ENCODE measurements at regions not wholly inside any gene's neighbourhood (a gene's known extent, or its start where the extent isn't known, plus 50 kb on each side); places are given as distances from the start of the nearest gene placed in this dataset.

DNA sequence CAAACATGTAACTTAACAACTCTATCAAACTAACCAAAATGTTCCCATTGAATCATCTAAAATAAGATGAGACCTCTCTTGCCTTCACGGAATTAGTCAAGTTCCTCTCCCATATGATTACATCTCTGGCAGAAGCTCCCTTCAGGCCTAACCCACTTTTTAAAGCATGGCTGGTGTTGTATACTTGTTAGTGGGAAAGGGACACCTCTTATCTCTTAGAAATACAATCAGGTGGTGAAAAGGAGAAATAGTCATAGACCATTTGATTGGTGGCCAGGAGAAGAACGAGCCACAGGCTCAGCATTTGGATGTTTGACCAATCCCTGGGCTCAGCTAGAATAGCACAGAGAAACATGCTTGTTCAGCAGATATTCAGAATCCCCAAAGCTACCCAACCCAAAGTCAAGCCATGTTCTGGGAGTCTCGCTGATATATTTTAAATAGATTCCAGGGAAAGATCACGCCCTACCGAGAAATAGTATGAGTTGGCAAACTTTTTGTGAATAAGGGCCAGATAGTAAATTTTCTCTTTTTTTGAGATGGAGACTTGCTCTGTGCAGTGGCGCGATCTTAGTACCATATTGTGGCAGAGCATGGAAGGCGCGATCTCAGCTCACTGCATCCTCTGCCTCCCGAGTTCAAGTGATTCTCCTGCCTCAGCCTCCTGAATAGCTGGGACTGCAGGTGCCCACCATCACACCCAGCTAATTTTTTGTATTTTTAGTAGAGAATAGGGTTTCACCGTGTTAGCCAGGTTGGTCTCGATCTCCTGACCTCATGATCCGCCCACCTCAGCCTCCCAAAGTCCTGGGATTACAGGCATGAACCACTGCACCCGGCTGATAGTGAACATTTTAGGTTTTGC lies 126.3 kb upstream of the MYLIP start:
- POLR2A ChIA-PET: no interaction called here
- no peak overlapping the region for H3K4me3 Mint-ChIP-seq
- peaks cover 7 to 11% of the 10 kb centered on the region in 2 donors for H3K27me3 Mint-ChIP-seq
- Histone ChIP-seq H3K9me3 (no peaks in the 10 kb centered on the region), H3K27ac (ENCODE audit: low read length) (no peak overlapping the region), H3K4me1 (ENCODE audit: control insufficient read depth in 1 of 2, extremely low read depth in 1 of 2, insufficient read depth in 2 of 2, low read length in 2 of 2) (no peaks in the 10 kb centered on the region), H3K36me3 (ENCODE audit: control insufficient read depth in 2 of 2, extremely low read depth in 1 of 2, insufficient read depth in 1 of 2, low read length in 1 of 2) (no peaks in the 10 kb centered on the region), H3K27me3 (replicated peaks in 1 of 2; ENCODE audit: control insufficient read depth in 2 of 2, extremely low read depth in 1 of 2, insufficient read depth in 2 of 2, low read length in 1 of 2) (peaks cover 0 to 3% of the 10 kb centered on the region in 2 experiments), H3K4me3 (ENCODE audit: control insufficient read depth in 1 of 2, extremely low read depth in 1 of 2, low read length in 1 of 2) (no peak overlapping the region)
- H3K4me1 Mint-ChIP-seq: no peaks in the 10 kb centered on the region
- no peak for ATAC-seq (replicated peaks in 1 of 4)
- no peaks in the 10 kb centered on the region for H3K36me3 Mint-ChIP-seq
- no peak for DNase-seq
- CTCF ChIA-PET: no interaction called here
- H3K27ac Mint-ChIP-seq: no peak overlapping the region
- 93% methylated on average over 7 of the region's 14 CpGs for WGBS (ENCODE audit: insufficient coverage)
- H3K9me3 Mint-ChIP-seq: no peaks in the 10 kb centered on the region

DNA sequence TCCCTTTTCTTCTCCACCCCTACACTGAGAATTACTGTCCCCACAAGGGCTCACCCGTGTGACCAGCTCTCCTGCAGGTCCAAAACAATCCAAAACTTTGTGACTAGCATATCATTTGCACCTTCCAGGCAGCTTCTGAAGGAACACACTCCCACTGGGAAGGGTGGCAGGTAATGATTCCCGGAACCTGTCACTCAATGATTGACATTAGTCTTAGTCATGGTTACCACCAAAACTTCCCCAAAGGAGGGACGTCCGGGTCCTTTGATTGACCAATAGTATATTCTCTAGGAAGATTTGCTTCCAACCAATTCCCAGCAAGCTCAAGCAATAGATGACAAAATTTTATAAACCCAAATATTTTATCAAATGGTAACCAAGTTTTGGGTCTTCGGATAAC lies 127.7 kb upstream of the MYLIP start:
- Mint-ChIP-seq H3K27me3 (peaks cover 5 to 17% of the 10 kb centered on the region in 2 donors), H3K27ac (no peak overlapping the region), H3K9me3 (no peaks in the 10 kb centered on the region), H3K4me3 (no peak overlapping the region), H3K36me3 (no peaks in the 10 kb centered on the region), H3K4me1 (no peaks in the 10 kb centered on the region)
- Histone ChIP-seq H3K27me3 (replicated peaks in 1 of 2; ENCODE audit: control insufficient read depth in 2 of 2, extremely low read depth in 1 of 2, insufficient read depth in 2 of 2, low read length in 1 of 2) (peaks cover 0 to 3% of the 10 kb centered on the region in 2 experiments), H3K36me3 (ENCODE audit: control insufficient read depth in 2 of 2, extremely low read depth in 1 of 2, insufficient read depth in 1 of 2, low read length in 1 of 2) (no peaks in the 10 kb centered on the region), H3K4me3 (ENCODE audit: control insufficient read depth in 1 of 2, extremely low read depth in 1 of 2, low read length in 1 of 2) (no peak overlapping the region), H3K27ac (ENCODE audit: low read length) (no peak overlapping the region), H3K9me3 (no peaks in the 10 kb centered on the region), H3K4me1 (ENCODE audit: control insufficient read depth in 1 of 2, extremely low read depth in 1 of 2, insufficient read depth in 2 of 2, low read length in 2 of 2) (no peaks in the 10 kb centered on the region)
- WGBS (ENCODE audit: insufficient coverage): 81% methylated on average over 2 of the region's 5 CpGs
- DNase-seq (no peak), ATAC-seq (replicated peaks in 1 of 4) (no peak)
- ChIA-PET POLR2A (no interaction called here), CTCF (no interaction called here)

DNA sequence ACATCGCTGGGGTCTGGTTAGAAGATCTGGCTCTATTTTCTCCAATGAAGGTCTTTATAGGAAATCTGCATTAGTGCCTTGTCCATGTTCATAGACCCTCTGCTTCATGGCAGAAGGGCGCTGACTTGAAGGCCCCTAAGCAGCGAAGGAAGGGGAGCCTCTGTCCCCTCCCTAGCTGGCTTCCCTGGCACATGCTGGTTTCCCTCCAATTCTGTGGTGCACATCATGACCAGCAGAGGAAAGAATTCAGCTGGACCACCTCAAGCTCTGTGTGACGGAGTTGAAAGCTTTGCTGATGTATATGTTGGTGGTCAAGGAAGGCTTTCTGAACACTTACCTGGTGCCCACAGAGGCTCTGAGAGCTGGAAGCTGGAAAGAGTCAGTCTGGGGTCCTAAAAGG lies 129.7 kb upstream of the MYLIP start:
- H3K4me3 Mint-ChIP-seq: no peak overlapping the region
- H3K4me3 ChIP-seq (ENCODE audit: control insufficient read depth in 1 of 2, extremely low read depth in 1 of 2, low read length in 1 of 2): no peak overlapping the region

DNA sequence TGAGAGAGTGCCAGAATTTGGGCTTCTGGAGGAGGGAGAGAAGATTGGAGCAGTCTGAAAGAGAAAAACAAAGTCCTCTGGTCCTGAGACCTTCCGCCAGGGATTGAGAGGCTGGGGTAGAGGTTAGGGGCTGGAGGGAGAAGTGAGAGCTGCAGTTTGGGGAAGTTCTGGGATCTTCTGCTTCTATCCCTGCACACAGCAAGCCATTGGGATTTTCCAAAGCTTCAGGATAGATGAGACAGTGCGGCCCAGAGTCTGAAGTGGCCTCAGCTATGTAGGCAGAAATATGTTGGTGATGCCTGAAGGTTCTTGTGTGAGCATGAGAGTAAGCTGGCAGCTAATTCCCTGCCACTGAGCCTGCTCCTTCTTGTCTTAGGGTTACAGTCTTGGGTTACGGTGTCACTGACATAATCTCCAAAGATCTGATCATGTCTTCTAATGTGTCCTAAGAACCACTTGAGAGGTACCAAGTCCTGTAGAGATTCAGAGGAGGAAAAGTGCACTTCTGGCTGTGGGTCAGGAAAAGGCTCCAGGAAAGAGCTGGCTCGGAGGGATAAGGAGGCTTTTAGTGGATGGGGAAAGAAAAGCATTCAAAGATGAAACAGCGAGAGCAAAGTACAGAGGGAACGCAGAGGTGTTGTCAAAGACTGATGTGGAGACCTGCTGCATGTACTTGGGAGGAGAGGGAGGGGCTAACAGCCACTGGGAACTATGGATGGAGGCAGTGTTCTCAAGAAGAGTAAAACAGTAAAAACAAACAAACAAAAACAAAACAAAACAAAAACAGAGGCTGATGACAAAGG lies 131.1 kb upstream of the MYLIP start:
- CTCF ChIA-PET: no interaction called here
- Mint-ChIP-seq H3K4me1 (peaks cover 0 to 8% (median 4%) of the 10 kb centered on the region in 3 donors), H3K4me3 (no peak overlapping the region), H3K9me3 (no peaks in the 10 kb centered on the region), H3K36me3 (no peaks in the 10 kb centered on the region), H3K27ac (no peak overlapping the region), H3K27me3 (peaks cover 5 to 8% of the 10 kb centered on the region in 2 donors)
- ATAC-seq (replicated peaks in 1 of 4): no peak
- DNase-seq: no peak
- Histone ChIP-seq H3K27ac (ENCODE audit: low read length) (no peak overlapping the region), H3K4me1 (ENCODE audit: control insufficient read depth in 1 of 2, extremely low read depth in 1 of 2, insufficient read depth in 2 of 2, low read length in 2 of 2) (peaks cover 0 to 15% of the 10 kb centered on the region in 2 experiments), H3K9me3 (no peaks in the 10 kb centered on the region), H3K36me3 (ENCODE audit: control insufficient read depth in 2 of 2, extremely low read depth in 1 of 2, insufficient read depth in 1 of 2, low read length in 1 of 2) (no peaks in the 10 kb centered on the region), H3K27me3 (replicated peaks in 1 of 2; ENCODE audit: control insufficient read depth in 2 of 2, extremely low read depth in 1 of 2, insufficient read depth in 2 of 2, low read length in 1 of 2) (peaks cover 0 to 3% of the 10 kb centered on the region in 2 experiments), H3K4me3 (ENCODE audit: control insufficient read depth in 1 of 2, extremely low read depth in 1 of 2, low read length in 1 of 2) (no peak overlapping the region)
- POLR2A ChIA-PET: no interaction called here
- WGBS (ENCODE audit: insufficient coverage): 100% methylated on average over 4 of the region's 6 CpGs

More for the DNA sequence above, 129.7 kb upstream of the MYLIP start:
- ATAC-seq (replicated peaks in 1 of 4) (no peak), DNase-seq (no peak)
- no peaks in the 10 kb centered on the region for H3K36me3 Mint-ChIP-seq
- H3K9me3 Mint-ChIP-seq: no peaks in the 10 kb centered on the region
- Histone ChIP-seq H3K9me3 (no peaks in the 10 kb centered on the region), H3K27me3 (replicated peaks in 1 of 2; ENCODE audit: control insufficient read depth in 2 of 2, extremely low read depth in 1 of 2, insufficient read depth in 2 of 2, low read length in 1 of 2) (peaks cover 0 to 3% of the 10 kb centered on the region in 2 experiments), H3K36me3 (ENCODE audit: control insufficient read depth in 2 of 2, extremely low read depth in 1 of 2, insufficient read depth in 1 of 2, low read length in 1 of 2) (no peaks in the 10 kb centered on the region), H3K27ac (ENCODE audit: low read length) (no peak overlapping the region), H3K4me1 (ENCODE audit: control insufficient read depth in 1 of 2, extremely low read depth in 1 of 2, insufficient read depth in 2 of 2, low read length in 2 of 2) (peaks cover 0 to 7% of the 10 kb centered on the region in 2 experiments)
- POLR2A ChIA-PET: interaction anchor here in 1 of 2 donors (0.5 kb wide), 1 partner anchor 135 kb away, joined by 3 read pairs; no protein-coding TSS in a partner anchor
- CTCF ChIA-PET: interaction anchor here in 1 of 2 donors (1.6 kb wide), 1 partner anchor 184 kb away, joined by 4 read pairs; no protein-coding TSS in a partner anchor
- H3K4me1 Mint-ChIP-seq: peaks cover 0 to 5% (median 4%) of the 10 kb centered on the region in 3 donors
- 89% methylated on average over 4 of the region's 4 CpGs for WGBS (ENCODE audit: insufficient coverage)
- H3K27me3 Mint-ChIP-seq: peaks cover 5 to 13% of the 10 kb centered on the region in 2 donors
- H3K27ac Mint-ChIP-seq: no peak overlapping the region

DNA sequence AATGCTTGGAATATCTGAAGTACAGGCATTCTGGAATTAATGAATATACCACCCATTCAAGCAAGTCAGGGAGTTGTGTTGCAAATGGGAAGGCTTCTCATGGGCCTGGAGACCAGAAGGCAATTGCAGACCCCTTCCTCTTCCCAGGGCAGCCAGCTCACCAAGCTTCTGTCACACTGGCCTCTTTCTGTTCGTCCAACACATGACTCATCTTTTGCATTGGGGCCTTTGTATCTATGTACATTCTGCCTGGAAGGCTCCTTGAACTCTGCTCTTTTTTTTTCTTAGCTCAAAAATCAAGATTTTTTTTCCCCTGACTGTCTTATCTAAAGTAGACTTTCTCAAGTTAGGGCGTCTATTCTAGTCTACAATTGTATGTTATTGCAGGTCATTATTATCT lies 132.9 kb upstream of the MYLIP start:
- Mint-ChIP-seq H3K4me1 (peaks cover 0 to 8% (median 4%) of the 10 kb centered on the region in 3 donors), H3K27me3 (peaks cover 5 to 8% of the 10 kb centered on the region in 2 donors), H3K9me3 (no peaks in the 10 kb centered on the region), H3K4me3 (no peak overlapping the region), H3K36me3 (no peaks in the 10 kb centered on the region), H3K27ac (no peak overlapping the region)
- ChIA-PET POLR2A (no interaction called here), CTCF (no interaction called here)
- Histone ChIP-seq H3K9me3 (no peaks in the 10 kb centered on the region), H3K36me3 (ENCODE audit: control insufficient read depth in 2 of 2, extremely low read depth in 1 of 2, insufficient read depth in 1 of 2, low read length in 1 of 2) (no peaks in the 10 kb centered on the region), H3K27me3 (replicated peaks in 1 of 2; ENCODE audit: control insufficient read depth in 2 of 2, extremely low read depth in 1 of 2, insufficient read depth in 2 of 2, low read length in 1 of 2) (peaks cover 0 to 3% of the 10 kb centered on the region in 2 experiments), H3K4me1 (ENCODE audit: control insufficient read depth in 1 of 2, extremely low read depth in 1 of 2, insufficient read depth in 2 of 2, low read length in 2 of 2) (peaks cover 0 to 15% of the 10 kb centered on the region in 2 experiments), H3K4me3 (ENCODE audit: control insufficient read depth in 1 of 2, extremely low read depth in 1 of 2, low read length in 1 of 2) (no peak overlapping the region), H3K27ac (ENCODE audit: low read length) (no peak overlapping the region)
- DNase-seq (no peak), ATAC-seq (replicated peaks in 1 of 4) (no peak)
- no CpG with 5 or more reads among the region's 2 CpGs for whole genome bisulfite sequencing (ENCODE audit: insufficient coverage)

DNA sequence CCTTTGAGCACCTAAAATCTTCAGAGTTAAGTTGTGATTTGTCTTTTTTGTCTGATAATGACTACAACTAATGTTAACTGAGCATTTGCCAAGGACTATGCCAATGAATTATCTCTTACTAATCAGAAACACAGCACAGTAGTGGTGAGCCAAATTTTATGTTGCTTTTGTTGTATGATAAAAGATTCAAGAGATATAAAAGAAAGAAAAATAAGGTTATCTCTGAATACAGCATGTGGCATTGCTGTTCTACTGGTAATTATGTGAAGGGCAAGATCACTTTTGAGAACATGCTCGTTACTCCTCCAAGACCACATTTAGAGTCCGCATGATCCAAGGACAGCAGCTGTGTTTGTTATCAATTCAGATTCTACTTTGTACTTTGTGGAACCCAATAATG lies 133.4 kb upstream of the MYLIP start:
- H3K9me3 Mint-ChIP-seq: no peaks in the 10 kb centered on the region
- peaks cover 0 to 8% (median 4%) of the 10 kb centered on the region in 3 donors for H3K4me1 Mint-ChIP-seq
- no peak for DNase-seq
- H3K36me3 Mint-ChIP-seq: no peaks in the 10 kb centered on the region
- Histone ChIP-seq H3K4me1 (ENCODE audit: control insufficient read depth in 1 of 2, extremely low read depth in 1 of 2, insufficient read depth in 2 of 2, low read length in 2 of 2) (peaks cover 0 to 15% of the 10 kb centered on the region in 2 experiments), H3K27ac (ENCODE audit: low read length) (no peak overlapping the region), H3K4me3 (ENCODE audit: control insufficient read depth in 1 of 2, extremely low read depth in 1 of 2, low read length in 1 of 2) (no peak overlapping the region), H3K27me3 (replicated peaks in 1 of 2; ENCODE audit: control insufficient read depth in 2 of 2, extremely low read depth in 1 of 2, insufficient read depth in 2 of 2, low read length in 1 of 2) (peaks cover 0 to 3% of the 10 kb centered on the region in 2 experiments), H3K36me3 (ENCODE audit: control insufficient read depth in 2 of 2, extremely low read depth in 1 of 2, insufficient read depth in 1 of 2, low read length in 1 of 2) (no peaks in the 10 kb centered on the region), H3K9me3 (no peaks in the 10 kb centered on the region)
- no peak overlapping the region for H3K27ac Mint-ChIP-seq
- ATAC-seq (replicated peaks in 1 of 4): no peak
- CTCF ChIA-PET: interaction anchor here in 1 of 2 donors (0.7 kb wide), 1 partner anchor 12 kb away, joined by 3 read pairs; no protein-coding TSS in a partner anchor
- POLR2A ChIA-PET: interaction anchor here in 1 of 2 donors (0.6 kb wide), 1 partner anchor 141 kb away, joined by 10 read pairs; no protein-coding TSS in a partner anchor
- H3K27me3 Mint-ChIP-seq: peaks cover 5 to 8% of the 10 kb centered on the region in 2 donors
- no peak overlapping the region for H3K4me3 Mint-ChIP-seq
- WGBS (ENCODE audit: insufficient coverage): no CpG with 5 or more reads among the region's 2 CpGs
